Prostate gland (tissue), 2 donors: ENCODE measurements at regions not wholly inside any gene's neighbourhood (a gene's known extent, or its start where the extent isn't known, plus 50 kb on each side); places are given as distances from the start of the nearest gene placed in this dataset.

Experiments used
- DNase-seq: peaks from one replicate; pipeline ENCODE4 v3.0.0-alpha.2; 2019; ENCODE audit warnings: low spot score
- H3K27ac ChIP-seq, 2 donors: fragments of 200-600 bp; sonication (generic); 2 replicates each; pipeline ENCODE4 v1.5.1; 2017 to 2019
- H3K27me3 ChIP-seq: fragments of 200-600 bp; sonication (generic); replicated peaks from 2 replicates; pipeline ENCODE4 v1.5.1; 2019; ENCODE audit not compliant: insufficient read depth
- H3K36me3 ChIP-seq, 2 donors: fragments of 200-600 bp; sonication (generic); 1 replicate in 1 of 2; 2 replicates in 1 of 2; pipeline versions ENCODE4 v1.5.1 to v1.8.1; 2017 to 2019
- H3K4me1 ChIP-seq: fragments of 200-600 bp; sonication (generic); replicated peaks from 2 replicates; pipeline ENCODE4 v1.5.1; 2019
- H3K4me3 ChIP-seq, 2 donors: fragments of 200-600 bp; sonication (generic); 2 replicates each; pipeline ENCODE4 v1.5.1; 2017 to 2019
- H3K9me3 ChIP-seq: fragments of 200-600 bp; sonication (generic); 2 replicates; pipeline ENCODE4 v1.5.1; 2017
- CTCF ChIP-seq, 4 experiments: fragments of 200-600 bp in 2 of 4; fragments of 450-650 bp in 2 of 4; sonication (generic) in 2 of 4; IDR thresholded peaks; 1 replicate in 3 of 4; 2 replicates in 1 of 4; pipeline ENCODE4 v1.5.1; 2016 to 2019; ENCODE audit warnings: antibody characterized with exemption in 4 of 4, mild to moderate bottlenecking in 2 of 4, moderate library complexity in 2 of 4
- POLR2A ChIP-seq: fragments of 450-650 bp; IDR thresholded peaks from one replicate; pipeline ENCODE4 v1.6.1; 2016; ENCODE audit warnings: antibody characterized with exemption, mild to moderate bottlenecking
- POLR2AphosphoS5 ChIP-seq: sonication (generic); formaldehyde crosslinking; IDR thresholded peaks from one replicate; pipeline ENCODE4 v1.6.1; 2017; ENCODE audit warnings: antibody characterized with exemption
- WGBS: methylation state at CpG from one replicate; pipeline ENCODE4 v1.1.5; 2018; 5-methylcytosine and 5-hydroxymethylcytosine counted together
- intact Hi-C: fragments of 100-400 bp; cut with DNase I; formaldehyde crosslinking; loops from one replicate; pipeline ENCODE4 v1.14.2; 2022

GRCh38 chr21:38067086-38067739 lies 151.0 kb upstream of the KCNJ6 start:
- 80% methylated on average over 3 of the region's 3 CpGs for WGBS
- Histone ChIP-seq H3K27me3 (no peaks in the 10 kb centered on the region), H3K36me3 (no peaks in the 10 kb centered on the region), H3K4me1 (no peaks in the 10 kb centered on the region), H3K9me3 (no peaks in the 10 kb centered on the region), H3K4me3 (no peak overlapping the region), H3K27ac (no peak overlapping the region)
- intact Hi-C loops: no loop called here
- TF ChIP-seq CTCF (IDR thresholded peaks at IDR 0.05): no peak
- no peak for TF ChIP-seq POLR2AphosphoS5
- no peak for DNase-seq

GRCh38 chr21:38072489-38072888 lies 156.2 kb upstream of the KCNJ6 start:
- 76% methylated on average over 3 of the region's 3 CpGs for WGBS
- Histone ChIP-seq H3K4me1 (no peaks in the 10 kb centered on the region), H3K27me3 (no peaks in the 10 kb centered on the region), H3K4me3 (no peak overlapping the region), H3K36me3 (no peaks in the 10 kb centered on the region), H3K27ac (no peak overlapping the region), H3K9me3 (no peaks in the 10 kb centered on the region)
- TF ChIP-seq POLR2AphosphoS5 (no peak), CTCF (IDR thresholded peaks at IDR 0.05) (no peak), POLR2A (no peak)
- intact Hi-C loops: no loop called here
- no peak for DNase-seq

GRCh38 chr21:38075833-38076587 lies 159.8 kb upstream of the KCNJ6 start:
- H3K4me1 ChIP-seq: no peaks in the 10 kb centered on the region
- no peak overlapping the region for H3K27ac ChIP-seq
- intact Hi-C loops: no loop called here
- no peak for DNase-seq
- H3K27me3 ChIP-seq: no peaks in the 10 kb centered on the region
- no peaks in the 10 kb centered on the region for H3K36me3 ChIP-seq
- H3K9me3 ChIP-seq: no peaks in the 10 kb centered on the region
- 50% methylated on average over 13 of the region's 13 CpGs for WGBS
- no peak overlapping the region for H3K4me3 ChIP-seq
- TF ChIP-seq CTCF (IDR thresholded peaks at IDR 0.05) (no peak), POLR2AphosphoS5 (no peak), POLR2A (no peak)

GRCh38 chr21:38077569-38077968 lies 161.3 kb upstream of the KCNJ6 start:
- DNase-seq: no peak
- Histone ChIP-seq H3K27me3 (no peaks in the 10 kb centered on the region), H3K36me3 (no peaks in the 10 kb centered on the region), H3K9me3 (no peaks in the 10 kb centered on the region), H3K4me1 (no peaks in the 10 kb centered on the region), H3K27ac (no peak overlapping the region), H3K4me3 (no peak overlapping the region)
- WGBS: 81% methylated on average over 5 of the region's 5 CpGs
- no peak for TF ChIP-seq POLR2A
- TF ChIP-seq CTCF (IDR thresholded peaks at IDR 0.05): no peak
- TF ChIP-seq POLR2AphosphoS5: no peak
- intact Hi-C loops: no loop called here

- intact Hi-C loops: no loop called here
- Histone ChIP-seq H3K4me1 (no peaks in the 10 kb centered on the region), H3K4me3 (no peak overlapping the region), H3K27ac (no peak overlapping the region), H3K36me3 (no peaks in the 10 kb centered on the region), H3K27me3 (no peaks in the 10 kb centered on the region), H3K9me3 (no peaks in the 10 kb centered on the region)
- no peak for TF ChIP-seq POLR2A
- TF ChIP-seq CTCF (IDR thresholded peaks at IDR 0.05): no peak
- TF ChIP-seq POLR2AphosphoS5: no peak
- WGBS: 60% methylated on average over 10 of the region's 10 CpGs
- DNase-seq: no peak
Measured at GRCh38 chr21:38080888-38081287, 164.6 kb upstream of the KCNJ6 start.
